ENCODE measurements at regions not wholly inside any gene's neighbourhood (a gene's known extent, or its start where the extent isn't known, plus 50 kb on each side); places are given as distances from the start of the nearest gene placed in this dataset.
"Not testable (repeated sequence)": the region's sequence is repeated elsewhere in the genome, so short reads cannot be mapped to it uniquely, and the experiment has no call there.

GRCh38 chr5:1618296-1618865, 94.6 kb upstream of the LPCAT1 start:
- not testable (repeated sequence) for TF ChIP-seq CTCF, POLR2A (IDR thresholded peaks at IDR 0.05)

Measured in heart left ventricle (tissue), 13 donors.